SHP77 treated with DMSO at 0.1 percent for 48 hours (cell line): ENCODE measurements at regions not wholly inside any gene's neighbourhood (a gene's known extent, or its start where the extent isn't known, plus 50 kb on each side); places are given as distances from the start of the nearest gene placed in this dataset.

Experiments
- DNase-seq: peaks from one replicate; lab custom pipeline; 2025; lab: John Stamatoyannopoulos, UW

DNA sequence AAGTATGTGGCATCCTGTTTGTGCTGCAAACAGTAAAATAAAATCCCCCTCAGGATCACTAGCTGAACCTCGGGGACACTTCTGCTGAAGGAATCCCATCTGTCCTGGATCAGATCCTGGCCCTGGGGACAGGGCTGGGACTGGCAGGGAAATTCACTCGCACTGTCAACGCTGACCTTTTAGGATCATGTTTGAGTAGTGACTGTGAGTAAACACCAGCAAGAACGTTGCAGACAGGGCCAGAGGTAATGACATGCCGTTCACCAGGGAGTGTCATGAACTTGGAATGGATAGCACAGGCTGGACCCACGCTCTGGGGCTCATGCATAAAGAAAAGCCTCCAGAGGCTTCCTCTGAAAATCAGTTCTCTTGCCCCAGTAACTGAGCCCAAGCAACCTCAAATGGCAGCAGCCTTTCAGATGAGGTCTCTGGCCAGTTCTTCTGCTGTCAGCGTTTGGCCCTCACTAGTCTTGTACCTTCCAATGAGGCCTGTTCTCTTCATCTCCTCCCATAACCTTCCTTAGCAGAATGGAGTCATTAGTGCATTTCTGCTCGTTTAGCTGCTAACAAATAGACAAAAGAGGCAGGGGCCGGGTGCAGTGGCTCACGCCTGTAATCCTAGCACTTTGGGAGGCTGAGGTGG lies 51.0 kb upstream of the BARX2 start:
- peak; percentile 75 for DNase-seq

GRCh38 chr11:129323896-129324502 lies 51.6 kb upstream of the BARX2 start:
- peak; percentile 37 for DNase-seq

DNA sequence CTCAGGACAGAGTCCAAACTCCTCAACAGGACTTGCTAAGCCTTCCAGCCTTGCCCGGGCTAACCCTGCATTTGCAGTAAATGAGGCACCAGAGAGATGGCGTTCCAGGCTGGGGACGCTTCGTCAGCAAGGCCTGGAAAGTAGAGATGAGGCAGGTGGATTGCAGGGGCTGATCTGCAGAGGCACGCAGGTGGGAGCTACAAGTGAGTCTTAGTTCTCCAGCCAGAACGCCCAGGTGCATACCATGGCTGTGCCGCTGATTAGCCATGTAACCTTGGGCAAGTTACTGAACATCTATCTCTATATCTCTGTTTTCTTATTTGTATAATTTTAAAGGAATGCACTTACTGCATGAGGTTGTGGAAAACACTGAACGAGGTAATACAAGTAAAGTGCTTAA lies 52.7 kb upstream of the BARX2 start:
- DNase-seq, result peak; percentile 40

DNA sequence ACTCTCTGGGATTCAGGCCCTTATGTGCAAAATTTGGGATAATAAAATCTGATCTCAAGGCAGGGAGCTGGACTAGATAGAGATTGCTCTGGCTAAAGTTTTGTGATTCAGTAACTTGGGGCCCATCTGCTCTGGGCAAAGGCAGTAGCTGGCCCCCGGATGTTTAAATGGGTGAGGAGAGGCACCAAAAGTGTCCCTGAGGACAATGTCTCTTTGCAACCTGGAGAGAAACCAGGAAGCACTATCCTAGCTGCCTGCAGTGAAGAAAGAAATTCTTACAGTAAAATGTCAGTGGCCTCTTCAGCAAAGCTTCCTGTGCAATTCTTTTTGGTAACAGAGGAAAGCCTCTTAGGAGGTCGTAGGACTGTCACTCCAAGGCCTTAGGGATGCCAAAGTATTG lies 54.6 kb upstream of the BARX2 start:
- DNase-seq, result no peak

- DNase-seq, result no peak
Measured at GRCh38 chr11:129320494-129320893, 55.2 kb upstream of the BARX2 start.

- no peak for DNase-seq
Measured at GRCh38 chr11:129319751-129320150, 55.9 kb upstream of the BARX2 start.

DNA sequence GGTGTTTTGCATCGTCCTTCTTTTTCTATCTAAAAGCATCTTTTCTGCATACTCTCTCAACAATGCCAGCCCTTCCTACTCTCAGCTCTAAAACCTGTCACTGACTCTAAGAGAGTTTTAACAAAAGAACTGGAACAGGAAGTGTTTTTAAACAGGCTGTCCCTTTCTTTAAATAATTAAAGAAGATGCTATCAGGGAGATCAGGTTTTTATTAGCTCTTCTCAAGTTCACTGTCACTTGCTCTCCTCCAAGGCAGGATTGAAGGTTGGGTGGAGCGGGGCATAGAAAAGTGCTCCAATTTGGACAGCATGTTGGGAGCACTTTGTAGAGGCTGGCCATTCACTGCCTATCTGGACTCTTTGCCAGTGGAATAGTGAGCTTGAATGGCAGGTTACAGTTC lies 56.4 kb upstream of the BARX2 start:
- DNase-seq, result no peak

DNA sequence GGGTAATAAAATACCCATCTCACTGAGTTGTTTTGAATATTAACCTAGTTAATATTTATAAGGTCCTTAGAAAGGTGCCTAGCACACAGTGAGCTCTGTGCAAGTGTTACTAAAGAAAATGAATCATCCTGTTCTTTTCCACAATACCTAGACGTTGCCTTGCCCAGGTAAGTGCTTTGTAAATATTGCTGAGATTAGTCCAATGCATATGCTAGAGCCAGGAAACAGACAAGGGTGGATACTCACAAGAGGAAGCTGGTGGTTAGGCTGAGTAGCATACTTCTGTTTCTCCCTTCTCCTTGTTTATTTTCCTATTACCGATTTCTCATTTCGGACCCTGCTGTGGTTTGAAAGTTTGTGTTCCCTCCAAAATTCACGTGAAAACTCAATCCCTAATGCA lies 58.1 kb upstream of the BARX2 start:
- DNase-seq, result no peak

DNA sequence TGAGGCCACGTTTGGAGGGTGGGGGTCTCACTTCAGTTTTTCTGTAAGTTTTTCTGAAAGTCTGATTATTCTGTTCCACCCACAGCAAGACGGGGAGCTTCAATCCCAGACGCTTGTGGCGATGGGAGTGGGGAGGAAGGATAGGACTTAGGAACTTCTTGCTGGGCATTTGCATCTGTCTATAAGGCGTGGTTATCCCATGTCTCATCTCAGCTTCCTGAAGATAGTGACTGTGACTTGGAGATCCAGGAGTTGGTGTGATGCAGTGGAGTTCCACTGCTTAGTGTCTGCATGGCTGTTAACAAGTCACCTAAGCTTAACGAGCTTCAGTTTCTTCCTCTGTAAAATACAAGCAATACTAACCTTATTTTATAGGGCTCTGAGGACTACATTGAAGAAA lies 58.9 kb upstream of the BARX2 start:
- DNase-seq, result no peak

DNA sequence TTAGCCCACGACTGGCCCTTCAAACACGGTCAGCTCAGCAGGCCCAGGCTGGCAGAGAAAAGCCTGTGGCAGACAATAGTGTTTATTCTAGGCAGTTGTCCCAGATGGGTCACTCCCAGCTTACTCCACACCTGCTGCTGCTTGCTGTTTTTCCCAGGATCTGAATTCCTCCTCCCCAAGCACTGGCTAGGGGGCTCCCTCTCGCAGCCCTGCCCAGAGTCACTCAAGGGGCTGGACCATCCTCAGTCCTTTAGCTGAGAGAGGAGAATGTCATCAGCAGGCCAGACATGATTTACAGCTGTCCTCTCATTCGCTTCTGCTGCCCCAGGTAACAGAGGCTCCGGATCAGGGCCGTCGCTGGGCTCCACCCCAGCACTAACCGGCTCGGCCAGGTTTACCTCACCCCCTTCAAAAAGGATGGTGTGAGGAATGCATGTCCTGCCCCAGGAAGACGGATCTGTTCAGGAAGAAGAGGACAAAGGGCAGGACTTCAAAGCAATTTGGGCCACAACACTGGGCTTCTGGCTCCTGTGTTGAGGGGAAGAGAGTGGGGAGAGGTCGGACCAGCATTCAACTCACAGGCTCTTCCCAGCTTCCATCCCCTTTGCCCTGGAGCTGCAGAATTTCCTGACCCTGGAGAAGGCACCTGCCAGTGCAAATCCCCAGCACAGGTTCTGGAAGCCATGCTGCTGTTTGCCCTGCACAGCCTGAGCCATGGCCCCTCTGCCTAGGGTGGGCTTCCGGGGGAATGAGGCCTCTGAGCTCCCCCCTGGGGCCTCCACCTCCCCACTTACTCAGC lies 59.7 kb upstream of the BARX2 start:
- DNase-seq, result peak; percentile 93

DNA sequence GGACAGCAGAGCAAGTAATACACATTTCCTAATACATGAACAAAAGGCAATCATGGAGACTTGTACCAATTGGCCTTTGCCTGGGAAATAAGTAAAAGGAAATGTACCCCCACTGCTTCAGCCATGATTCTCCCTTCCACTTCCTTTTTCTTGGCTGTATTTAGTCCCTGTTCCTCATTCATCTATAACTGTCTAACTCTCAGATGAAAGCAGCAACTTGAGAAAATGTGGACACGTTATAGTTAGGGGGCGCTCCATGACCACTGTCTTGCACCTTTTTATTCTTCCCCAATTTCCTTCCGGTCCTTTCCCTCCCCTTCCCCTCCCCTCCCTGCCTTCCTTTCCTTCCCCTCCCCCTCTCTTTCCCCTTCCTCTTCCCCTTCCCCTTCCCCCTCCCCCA lies 61.3 kb upstream of the BARX2 start:
- no peak for DNase-seq

DNA sequence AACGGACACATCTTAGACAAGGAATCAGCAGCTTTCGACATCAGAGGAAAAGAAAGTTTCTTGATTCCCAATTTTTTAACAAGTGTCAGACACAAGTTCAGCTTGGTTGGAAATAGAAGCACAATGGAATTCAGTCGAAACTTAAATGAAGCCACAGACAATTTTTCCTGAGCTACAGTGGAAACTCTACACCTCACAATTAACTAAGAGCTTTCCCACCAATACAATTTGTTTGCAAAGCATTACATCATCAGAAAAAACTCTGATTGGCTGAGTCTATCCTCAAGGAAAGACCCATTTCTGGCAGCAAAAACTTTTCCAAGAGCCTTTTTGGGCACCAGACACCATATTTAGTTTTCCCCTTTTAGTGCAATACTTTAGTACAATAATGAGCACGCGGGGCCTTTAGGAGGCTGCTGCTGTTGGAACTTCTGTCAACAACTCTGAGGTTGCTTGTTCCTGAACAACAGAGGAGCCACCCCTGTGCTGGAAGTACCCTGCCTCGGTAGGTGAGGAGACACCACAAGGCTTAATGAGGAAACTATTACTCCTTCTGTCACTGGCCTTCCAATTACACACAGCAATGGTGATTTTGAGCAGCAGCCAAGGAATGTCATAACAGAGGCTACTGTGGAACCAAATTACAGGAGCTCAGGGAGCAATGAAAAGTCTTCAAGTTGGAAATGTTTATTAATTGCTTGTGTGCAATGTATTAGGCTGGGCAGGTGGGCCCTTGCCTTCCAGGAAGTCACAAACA lies 61.9 kb upstream of the BARX2 start:
- no peak for DNase-seq

DNA sequence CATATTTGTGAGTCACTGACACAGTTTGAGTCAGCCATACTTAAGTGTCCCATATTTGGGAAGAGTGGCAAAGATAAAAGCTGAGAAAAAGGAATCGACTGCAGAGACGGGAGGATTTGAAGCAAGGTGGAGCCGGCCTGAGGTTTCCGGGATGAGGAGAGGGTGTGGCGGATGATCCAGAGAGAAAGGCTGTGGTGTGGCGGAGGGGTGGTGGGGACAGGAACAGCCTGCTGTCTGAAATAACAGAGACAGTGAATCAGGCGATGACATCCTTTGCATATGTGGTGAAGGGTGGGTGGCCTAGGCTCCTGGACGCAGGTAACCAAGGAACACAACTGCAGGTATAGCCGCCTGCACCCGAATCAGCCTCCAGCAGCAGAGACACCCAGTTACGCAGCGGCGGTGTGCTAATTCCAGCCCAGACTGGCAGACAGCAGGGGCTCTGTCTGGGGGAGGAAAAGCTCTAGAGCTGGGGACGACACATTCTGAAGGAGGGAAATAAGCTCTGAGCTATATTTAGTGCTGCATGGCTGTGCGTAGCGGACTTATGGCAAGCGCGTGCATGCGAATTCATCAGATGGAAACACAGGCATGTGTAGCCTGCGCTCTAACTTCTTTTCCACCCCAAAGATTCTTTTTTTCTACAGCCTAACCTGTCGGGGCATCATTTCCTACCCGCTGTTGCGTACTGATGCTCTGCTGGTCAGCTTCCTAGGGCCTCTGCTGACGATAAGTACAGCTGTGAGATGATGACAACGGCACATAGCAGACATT lies 62.7 kb upstream of the BARX2 start:
- DNase-seq, result no peak

DNA sequence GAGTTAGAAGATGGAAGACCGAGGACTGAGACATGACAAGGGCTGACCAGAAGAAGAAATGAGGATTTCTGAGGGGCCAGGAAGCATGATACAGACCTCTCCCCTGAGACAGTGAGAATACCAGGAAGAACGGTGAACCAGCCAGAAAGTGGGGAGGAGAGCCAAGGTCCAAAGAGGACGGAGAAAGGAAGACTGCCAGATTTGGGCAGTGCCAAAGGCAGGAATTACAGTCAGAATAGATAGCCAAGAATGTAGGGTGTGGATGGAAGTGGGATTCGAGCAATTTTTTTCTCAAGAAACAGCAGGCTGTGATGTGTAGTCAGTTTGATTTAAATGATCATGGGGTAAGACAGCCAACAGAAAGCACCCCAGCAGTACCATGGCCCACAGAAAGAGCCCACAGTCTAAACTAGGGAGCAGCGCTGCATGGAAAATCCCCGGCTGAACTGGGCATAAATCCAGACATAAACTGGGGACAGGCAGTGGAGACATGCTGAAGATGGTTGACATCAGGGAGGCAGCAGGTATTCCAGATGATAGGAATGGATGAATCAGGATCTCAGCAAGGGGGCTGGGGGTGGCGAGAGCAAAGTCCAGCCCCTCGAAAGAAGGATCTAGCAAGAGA lies 67.3 kb upstream of the BARX2 start:
- no peak for DNase-seq

DNA sequence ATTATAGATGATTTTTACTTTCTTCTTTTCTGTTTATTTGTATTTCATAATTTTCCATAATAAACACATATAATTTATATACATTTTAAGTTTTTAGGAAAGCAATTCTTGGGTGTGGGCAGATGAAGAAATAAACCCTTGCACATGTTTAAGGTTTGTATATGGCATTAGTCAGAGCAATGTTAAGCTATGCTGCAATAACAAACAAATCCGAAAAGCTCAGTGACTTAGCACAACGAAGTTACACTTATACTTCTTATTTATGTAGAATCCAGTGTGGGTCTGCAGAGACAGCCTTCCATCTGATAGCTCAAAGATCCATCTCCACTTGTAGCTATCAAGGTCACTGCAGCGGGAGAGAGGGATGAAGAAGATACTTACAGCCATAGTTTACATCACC lies 68.5 kb upstream of the BARX2 start:
- DNase-seq, result no peak

- DNase-seq, result no peak
Measured at GRCh38 chr11:129302386-129303101, 73.1 kb upstream of the BARX2 start.

GRCh38 chr11:129300099-129300498 lies 75.5 kb upstream of the BARX2 start:
- no peak for DNase-seq

DNA sequence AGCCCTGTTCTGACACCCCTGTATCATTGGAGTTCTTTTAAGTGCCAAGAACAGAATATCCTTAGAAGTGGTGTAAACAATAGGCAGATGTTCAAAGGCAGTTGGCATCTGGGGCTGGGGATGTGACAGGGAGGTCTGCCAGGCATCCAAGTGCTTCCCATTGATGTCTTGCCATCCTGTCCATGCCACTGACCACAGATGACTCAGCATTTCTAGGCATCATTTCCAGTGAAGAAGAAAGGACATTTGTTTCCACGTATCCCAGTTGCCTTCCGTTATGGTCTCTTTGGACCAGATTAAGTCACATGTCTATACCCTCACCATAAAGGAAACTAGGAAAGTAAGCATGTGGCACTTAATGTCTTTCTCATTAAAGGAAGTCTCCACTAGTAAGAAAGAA lies 76.7 kb upstream of the BARX2 start:
- no peak for DNase-seq

DNA sequence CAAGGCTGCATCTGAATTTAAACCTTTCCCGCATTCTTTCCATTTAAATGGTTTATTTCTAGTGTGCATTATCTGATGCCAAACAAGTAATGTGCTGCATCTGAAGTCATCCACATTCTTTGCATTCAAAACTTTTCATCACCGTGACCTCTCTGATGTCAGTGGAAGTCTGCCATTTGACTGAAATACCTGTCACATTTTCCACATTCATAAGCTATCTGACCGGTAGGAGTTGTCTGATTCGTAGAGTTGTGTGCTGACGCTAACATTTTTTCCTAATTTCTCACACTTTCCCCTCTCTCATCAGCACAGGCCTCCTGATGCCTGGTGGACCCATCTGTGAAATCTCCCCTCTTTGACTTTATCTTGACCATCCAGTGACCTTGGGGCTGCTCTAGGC lies 79.9 kb upstream of the BARX2 start:
- no peak for DNase-seq

DNA sequence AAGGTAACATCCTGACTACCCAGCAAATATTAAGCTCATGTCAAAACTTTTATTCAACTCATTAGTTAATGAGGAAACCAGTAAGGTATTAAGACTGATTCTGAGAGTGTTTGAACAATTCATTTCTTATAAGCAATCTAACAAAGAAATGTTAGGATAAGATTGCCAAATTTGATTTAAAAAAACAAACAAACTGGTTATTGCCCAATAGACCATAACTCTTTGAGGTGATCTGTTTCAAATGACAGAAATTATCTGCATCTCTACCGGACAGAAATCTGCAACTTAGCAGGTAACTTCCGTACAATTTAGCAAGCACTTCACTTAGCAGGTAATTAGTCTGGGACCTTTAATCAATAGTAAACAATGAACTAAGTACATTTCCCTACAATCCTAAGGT lies 82.9 kb upstream of the BARX2 start:
- DNase-seq, result no peak

DNA sequence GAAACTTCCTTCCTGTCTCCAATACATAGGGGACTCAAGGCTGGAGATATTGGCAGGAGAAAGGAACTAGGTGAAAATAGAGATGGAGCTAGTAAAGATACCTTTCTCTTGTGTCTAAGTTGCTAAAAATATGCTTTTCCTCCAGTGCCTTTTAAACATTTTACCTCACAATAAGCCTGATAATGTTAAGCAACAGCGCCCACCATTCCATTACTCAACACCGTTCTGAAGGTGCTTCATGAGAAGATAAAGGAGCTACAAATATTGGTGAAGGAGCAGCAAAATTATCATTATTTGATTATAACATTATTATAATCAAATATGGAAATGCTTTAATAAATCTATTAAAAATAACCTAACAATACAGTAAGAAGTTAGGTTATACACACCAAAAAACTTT lies 83.6 kb upstream of the BARX2 start:
- no peak for DNase-seq
